SK-N-MC (cell line): ENCODE measurements at regions not wholly inside any gene's neighbourhood (a gene's known extent, or its start where the extent isn't known, plus 50 kb on each side); places are given as distances from the start of the nearest gene placed in this dataset.
"Not testable (repeated sequence)": the region's sequence is repeated elsewhere in the genome, so short reads cannot be mapped to it uniquely, and the experiment has no call there.

Experiments used
- EZH2 ChIP-seq: fragments of 200-600 bp; sonication (generic); IDR thresholded peaks from one replicate; pipeline ENCODE4 v1.6.1; 2017; ENCODE audit warnings: antibody characterized with exemption
- FOXP2 ChIP-seq: optimal IDR thresholded peaks from 2 replicates; pipeline ENCODE3; 2011; ENCODE audit warnings: mild to moderate bottlenecking, moderate library complexity; ENCODE audit not compliant: insufficient read depth; ENCODE audit errors: extremely low read length, control extremely low read depth
- POLR2AphosphoS5 ChIP-seq: IDR thresholded peaks from 2 replicates; pipeline ENCODE4 v1.6.1; 2012; ENCODE audit warnings: mild to moderate bottlenecking, low read depth, low read length, borderline replicate concordance

DNA sequence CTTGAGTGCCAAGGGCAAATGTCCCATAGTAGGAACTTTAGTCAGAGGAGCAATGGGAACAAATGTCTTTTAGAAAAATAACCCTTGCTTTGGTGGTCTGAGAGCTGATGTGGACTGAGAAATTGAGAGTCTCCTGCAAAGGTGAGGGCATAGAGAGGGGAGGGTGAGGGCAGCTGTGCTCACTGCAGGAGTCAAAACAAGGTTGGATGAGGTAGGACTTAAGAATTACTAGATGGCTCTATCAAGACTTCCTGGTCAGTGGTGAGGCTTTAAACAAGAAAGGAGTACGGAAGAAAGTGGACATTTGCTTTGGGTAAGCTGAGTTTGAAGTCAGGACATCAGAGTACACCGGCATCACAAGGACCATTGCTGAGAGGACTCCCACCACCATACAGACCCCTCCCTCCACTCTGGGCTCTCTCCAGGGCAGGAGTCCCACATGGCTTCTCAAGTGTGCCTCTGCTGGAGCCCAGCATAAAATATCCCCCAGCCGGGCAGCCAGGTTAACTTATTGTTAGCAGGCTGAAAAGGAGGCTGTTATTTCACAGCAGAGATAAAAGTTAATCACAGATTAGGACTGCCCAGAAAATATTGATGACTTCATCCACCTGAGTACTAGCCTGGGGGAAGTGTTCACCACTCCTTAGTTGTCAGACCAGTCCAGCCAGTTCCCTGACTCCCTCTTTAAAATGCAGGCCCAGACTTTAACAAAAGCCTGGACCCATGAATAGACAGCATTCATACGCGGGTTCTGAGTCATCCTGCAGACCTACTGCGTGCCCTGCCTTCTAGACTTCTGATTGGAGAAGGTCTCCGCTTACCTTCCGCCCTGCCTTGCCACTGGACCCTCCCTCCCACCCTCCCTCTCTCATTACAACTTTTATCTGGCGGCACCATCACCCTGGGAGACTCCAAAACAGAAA lies 167.2 kb downstream of the BCL2L11 start:
- not testable (repeated sequence) for TF ChIP-seq FOXP2, POLR2AphosphoS5, EZH2
